Fibroblast of the aortic adventitia (primary cell): ENCODE measurements at regions not wholly inside any gene's neighbourhood (a gene's known extent, or its start where the extent isn't known, plus 50 kb on each side); places are given as distances from the start of the nearest gene placed in this dataset.

Experiments used
- DNase-seq: peaks from one replicate; pipeline ENCODE4 v3.0.0-alpha.2; 2010; ENCODE audit warnings: low read depth
- H3K4me3 ChIP-seq: 2 replicates; pipeline ENCODE4 v1.5.1; 2011; ENCODE audit warnings: low read depth, mild to moderate bottlenecking, control low read depth, low read length, moderate library complexity
- TF ChIP-seq, protein P1 (sequence below): IDR thresholded peaks from 2 replicates; pipeline ENCODE4 v1.5.1; 2011; ENCODE audit warnings: mild to moderate bottlenecking, low read length, control low read depth, inconsistent platforms; ENCODE audit not compliant: insufficient read depth

DNA sequence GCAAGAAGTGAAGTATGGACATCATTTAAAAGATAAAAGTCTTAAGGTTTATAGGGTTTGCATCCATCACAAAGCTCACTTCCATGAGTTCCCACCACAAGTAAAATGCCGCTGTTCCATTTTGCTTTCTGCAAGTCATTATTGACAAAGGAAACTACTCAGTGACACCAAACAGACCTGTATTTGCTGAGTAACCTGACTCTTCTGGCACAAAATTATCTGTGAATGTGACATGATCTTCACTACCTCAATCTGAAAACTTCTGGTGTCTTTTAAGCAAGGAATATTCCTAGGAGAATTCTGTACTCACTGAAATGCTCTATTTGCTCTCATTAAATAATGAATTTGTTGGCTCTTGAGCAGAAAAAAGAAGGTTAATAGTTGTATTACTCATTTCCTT is 1077.4 kb upstream of the ADGRL4 start:
- no peak for DNase-seq
- no peak overlapping the region for H3K4me3 ChIP-seq
- TF ChIP-seq, protein P1, sequence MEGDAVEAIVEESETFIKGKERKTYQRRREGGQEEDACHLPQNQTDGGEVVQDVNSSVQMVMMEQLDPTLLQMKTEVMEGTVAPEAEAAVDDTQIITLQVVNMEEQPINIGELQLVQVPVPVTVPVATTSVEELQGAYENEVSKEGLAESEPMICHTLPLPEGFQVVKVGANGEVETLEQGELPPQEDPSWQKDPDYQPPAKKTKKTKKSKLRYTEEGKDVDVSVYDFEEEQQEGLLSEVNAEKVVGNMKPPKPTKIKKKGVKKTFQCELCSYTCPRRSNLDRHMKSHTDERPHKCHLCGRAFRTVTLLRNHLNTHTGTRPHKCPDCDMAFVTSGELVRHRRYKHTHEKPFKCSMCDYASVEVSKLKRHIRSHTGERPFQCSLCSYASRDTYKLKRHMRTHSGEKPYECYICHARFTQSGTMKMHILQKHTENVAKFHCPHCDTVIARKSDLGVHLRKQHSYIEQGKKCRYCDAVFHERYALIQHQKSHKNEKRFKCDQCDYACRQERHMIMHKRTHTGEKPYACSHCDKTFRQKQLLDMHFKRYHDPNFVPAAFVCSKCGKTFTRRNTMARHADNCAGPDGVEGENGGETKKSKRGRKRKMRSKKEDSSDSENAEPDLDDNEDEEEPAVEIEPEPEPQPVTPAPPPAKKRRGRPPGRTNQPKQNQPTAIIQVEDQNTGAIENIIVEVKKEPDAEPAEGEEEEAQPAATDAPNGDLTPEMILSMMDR, result no peak

DNA sequence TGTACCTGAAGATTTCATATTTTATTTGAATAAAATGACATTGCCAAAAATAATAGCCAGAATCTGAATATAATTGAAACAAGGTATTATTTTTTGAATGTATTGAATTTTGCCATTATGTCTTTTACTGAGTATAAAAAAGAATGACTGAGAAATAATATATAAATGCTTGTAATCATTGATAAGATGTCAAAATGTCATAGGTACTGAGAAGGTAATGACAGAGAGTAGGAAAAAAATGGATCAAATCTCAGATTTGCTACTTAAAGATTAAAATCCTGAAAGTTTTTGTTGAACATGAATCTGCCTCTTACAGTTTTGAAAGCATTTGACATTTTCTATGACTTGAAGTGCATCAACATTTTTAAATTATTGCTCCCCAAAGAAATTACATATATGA is 1069.9 kb upstream of the ADGRL4 start:
- TF ChIP-seq, protein P1, result no peak
- DNase-seq, result no peak
- H3K4me3 ChIP-seq, result no peak overlapping the region

DNA sequence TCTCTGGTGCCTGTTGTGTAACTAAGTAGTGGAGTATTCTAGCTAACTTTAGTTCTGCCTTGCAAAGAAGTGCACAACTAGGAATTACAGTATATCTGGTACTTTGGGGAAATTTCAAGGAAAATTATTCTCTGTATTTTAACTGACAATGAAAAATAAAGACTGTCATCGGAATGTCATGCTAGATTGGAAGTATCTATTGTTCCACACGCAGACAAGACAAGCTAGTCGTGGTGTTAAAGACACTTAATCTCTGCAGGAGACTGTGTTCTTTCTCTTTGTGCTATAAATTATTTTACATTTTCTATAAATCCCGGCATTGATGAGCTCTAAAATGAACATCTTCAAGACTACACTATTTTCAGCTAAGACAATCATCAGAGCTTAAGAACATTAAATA is 1068.8 kb upstream of the ADGRL4 start:
- DNase-seq, result no peak
- TF ChIP-seq, protein P1, result no peak
- H3K4me3 ChIP-seq, result no peak overlapping the region

DNA sequence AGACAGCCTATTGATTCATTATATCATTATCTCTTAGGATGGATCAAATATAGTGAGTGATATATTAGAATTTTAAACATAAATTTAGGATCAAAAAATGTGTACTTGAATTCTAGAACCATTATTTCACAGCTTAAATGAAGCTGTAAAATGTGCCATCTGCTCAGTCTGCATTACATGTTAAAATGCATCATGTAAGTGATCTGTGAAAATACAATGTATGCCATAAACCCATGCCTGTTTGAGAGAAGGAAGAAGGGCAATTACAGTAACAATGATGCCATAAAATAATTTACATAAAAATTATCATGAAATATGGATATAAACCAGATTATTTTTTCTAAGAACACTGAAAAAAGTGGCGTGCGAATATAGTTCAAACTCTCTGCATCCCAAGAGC is 1066.0 kb upstream of the ADGRL4 start:
- TF ChIP-seq, protein P1, result no peak
- DNase-seq, result no peak
- H3K4me3 ChIP-seq, result no peak overlapping the region

DNA sequence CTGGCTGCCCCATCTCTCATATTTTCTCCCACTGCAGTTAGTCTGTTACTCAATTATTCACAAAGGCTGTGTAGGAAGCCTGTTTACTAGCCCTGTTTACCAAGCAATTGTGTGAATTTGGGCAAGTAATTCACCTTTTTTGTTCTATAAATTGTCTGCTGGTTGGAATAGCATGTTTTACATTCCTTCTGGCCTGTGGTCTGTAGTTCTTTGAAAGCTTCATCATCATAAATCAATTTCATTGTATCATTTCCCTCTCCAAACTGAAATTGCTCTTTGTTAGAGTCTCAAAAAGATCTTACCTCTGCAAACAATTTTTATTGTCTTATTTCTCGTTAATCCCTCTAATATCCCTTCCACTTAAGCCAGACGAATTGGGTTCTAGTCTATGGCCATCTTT is 1059.5 kb upstream of the ADGRL4 start:
- peak; percentile 8 for DNase-seq
- H3K4me3 ChIP-seq, result no peak overlapping the region
- TF ChIP-seq, protein P1, result no peak

DNA sequence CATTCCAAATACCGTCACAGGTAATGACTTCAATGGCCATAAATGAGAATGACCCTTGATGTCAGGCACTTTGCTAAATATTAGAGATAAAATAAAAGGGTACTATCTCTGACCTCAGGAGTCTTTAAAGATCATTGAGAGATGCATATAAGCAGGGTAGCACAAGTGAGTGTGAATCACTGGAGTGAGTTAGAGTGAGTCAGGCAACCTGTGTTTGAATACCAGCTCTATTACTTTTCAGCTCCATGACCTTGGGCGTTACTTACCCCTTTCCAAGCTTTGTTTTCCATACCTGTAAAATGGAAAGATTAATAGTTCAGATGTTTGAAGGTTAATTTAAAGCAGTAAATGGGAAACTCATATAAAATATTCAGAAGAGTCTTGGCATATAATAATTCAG is 1058.0 kb upstream of the ADGRL4 start:
- H3K4me3 ChIP-seq, result no peak overlapping the region
- no peak for DNase-seq
- TF ChIP-seq, protein P1, result no peak

DNA sequence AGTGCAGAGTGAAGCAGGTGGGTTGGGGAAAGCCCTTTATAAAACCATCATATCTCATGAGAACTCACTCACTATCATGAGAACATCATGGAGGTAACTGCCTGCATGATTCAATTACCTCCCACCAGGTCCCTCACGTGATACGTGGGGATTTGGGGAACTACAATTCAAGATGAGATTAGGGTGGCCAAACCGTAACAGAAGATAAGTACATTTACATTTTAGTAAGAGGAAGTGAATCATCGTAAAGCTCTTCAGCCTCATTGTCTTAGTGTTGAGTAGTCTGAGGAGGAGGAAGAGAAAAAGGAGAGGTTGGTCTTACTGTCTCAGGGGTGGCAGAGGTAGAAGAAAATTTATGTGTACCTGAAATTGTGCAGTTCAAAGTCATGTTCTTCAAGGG is 1053.4 kb upstream of the ADGRL4 start:
- TF ChIP-seq, protein P1, result no peak
- H3K4me3 ChIP-seq, result no peak overlapping the region
- DNase-seq, result no peak
